Prostate gland (tissue), 2 donors: ENCODE measurements at regions not wholly inside any gene's neighbourhood (a gene's known extent, or its start where the extent isn't known, plus 50 kb on each side); places are given as distances from the start of the nearest gene placed in this dataset.

Experiments used
- POLR2A ChIP-seq: fragments of 450-650 bp; IDR thresholded peaks from one replicate; pipeline ENCODE4 v1.6.1; 2016; ENCODE audit warnings: antibody characterized with exemption, mild to moderate bottlenecking
- TF ChIP-seq, protein P1 (sequence below), 4 experiments: fragments of 200-600 bp in 2 of 4; fragments of 450-650 bp in 2 of 4; sonication (generic) in 2 of 4; IDR thresholded peaks; 1 replicate in 3 of 4; 2 replicates in 1 of 4; pipeline ENCODE4 v1.5.1; 2016 to 2019; ENCODE audit warnings: antibody characterized with exemption in 4 of 4, mild to moderate bottlenecking in 2 of 4, moderate library complexity in 2 of 4

GRCh38 chr12:23431006-23431405 is 518.5 kb downstream of the SOX5 start:
- TF ChIP-seq, protein P1, sequence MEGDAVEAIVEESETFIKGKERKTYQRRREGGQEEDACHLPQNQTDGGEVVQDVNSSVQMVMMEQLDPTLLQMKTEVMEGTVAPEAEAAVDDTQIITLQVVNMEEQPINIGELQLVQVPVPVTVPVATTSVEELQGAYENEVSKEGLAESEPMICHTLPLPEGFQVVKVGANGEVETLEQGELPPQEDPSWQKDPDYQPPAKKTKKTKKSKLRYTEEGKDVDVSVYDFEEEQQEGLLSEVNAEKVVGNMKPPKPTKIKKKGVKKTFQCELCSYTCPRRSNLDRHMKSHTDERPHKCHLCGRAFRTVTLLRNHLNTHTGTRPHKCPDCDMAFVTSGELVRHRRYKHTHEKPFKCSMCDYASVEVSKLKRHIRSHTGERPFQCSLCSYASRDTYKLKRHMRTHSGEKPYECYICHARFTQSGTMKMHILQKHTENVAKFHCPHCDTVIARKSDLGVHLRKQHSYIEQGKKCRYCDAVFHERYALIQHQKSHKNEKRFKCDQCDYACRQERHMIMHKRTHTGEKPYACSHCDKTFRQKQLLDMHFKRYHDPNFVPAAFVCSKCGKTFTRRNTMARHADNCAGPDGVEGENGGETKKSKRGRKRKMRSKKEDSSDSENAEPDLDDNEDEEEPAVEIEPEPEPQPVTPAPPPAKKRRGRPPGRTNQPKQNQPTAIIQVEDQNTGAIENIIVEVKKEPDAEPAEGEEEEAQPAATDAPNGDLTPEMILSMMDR (IDR thresholded peaks at IDR 0.05) = no peak
- TF ChIP-seq POLR2A = no peak
